ENCODE measurements at regions not wholly inside any gene's neighbourhood (a gene's known extent, or its start where the extent isn't known, plus 50 kb on each side); places are given as distances from the start of the nearest gene placed in this dataset.

DNA sequence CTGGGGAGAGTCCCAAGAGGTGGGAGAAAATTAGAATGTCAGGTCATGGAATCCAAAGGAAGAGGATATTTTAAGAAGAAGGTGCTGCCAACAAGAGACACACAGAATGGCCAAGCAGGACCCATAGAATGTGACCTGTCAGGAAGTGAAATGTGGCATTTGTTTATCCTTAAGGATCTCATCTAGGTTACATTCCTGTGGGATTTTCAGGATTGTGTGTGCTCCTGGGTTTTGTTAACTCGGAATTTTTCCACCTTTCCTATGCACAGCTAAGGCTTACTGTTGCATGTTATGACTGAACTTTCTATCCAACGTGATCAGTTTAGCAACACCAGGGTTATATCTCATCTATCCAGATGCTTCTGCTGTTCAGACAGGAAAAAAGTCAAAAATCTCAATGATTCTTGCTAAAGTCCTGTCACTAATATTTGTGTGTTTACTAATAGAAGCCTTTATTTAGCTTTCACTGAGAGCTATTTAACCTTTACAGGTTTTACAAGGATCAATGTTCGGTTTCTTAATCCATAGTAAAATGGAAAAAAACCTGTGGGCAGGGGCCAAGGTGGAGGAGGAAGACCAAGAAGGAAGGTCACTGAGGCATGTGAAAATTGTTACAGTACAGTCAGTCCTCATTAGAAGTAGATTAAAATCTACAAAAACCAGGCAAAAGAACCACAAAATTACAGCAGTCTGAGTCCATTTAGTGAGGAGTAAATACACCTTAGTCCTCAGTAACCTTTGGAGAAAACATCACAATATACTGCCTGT lies 437.8 kb upstream of the NPVF start:
- H3K27me3 ChIP-seq (replicated peaks), result no peaks in the 10 kb centered on the region
- H3K36me3 ChIP-seq (replicated peaks), result no peaks in the 10 kb centered on the region
- in situ Hi-C loops (cut with HindIII; ENCODE audit: low pct_ligation_motif_present, low sequenced_read_pairs), result no loop called here
- TF ChIP-seq, protein P1, sequence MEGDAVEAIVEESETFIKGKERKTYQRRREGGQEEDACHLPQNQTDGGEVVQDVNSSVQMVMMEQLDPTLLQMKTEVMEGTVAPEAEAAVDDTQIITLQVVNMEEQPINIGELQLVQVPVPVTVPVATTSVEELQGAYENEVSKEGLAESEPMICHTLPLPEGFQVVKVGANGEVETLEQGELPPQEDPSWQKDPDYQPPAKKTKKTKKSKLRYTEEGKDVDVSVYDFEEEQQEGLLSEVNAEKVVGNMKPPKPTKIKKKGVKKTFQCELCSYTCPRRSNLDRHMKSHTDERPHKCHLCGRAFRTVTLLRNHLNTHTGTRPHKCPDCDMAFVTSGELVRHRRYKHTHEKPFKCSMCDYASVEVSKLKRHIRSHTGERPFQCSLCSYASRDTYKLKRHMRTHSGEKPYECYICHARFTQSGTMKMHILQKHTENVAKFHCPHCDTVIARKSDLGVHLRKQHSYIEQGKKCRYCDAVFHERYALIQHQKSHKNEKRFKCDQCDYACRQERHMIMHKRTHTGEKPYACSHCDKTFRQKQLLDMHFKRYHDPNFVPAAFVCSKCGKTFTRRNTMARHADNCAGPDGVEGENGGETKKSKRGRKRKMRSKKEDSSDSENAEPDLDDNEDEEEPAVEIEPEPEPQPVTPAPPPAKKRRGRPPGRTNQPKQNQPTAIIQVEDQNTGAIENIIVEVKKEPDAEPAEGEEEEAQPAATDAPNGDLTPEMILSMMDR (IDR thresholded peaks at IDR 0.05; ENCODE audit: low read depth, low read length, missing control alignments), result no peak
- no peak for DNase-seq
- no peak overlapping the region for H3K4me3 ChIP-seq (ENCODE audit: low read depth, low read length)
- no peak overlapping the region for H3K27ac ChIP-seq

DNA sequence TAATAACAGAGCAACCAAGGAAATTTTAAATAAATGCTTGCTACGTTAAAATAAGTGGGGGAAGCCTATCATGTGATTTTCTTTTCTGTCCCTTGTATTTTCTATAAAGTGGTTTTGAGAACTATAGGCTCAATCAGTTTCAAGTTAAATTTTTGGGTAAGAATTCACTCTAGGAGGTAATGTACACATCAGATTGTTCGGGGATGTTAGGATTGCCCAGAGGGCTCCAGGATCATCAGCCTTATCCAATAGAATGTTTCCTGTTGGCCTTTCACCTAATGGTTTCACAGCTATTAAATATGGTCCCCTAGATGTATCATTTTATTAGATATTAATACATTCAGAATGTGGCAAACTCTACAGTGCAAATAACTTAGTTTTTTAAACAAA lies 438.4 kb upstream of the NPVF start:
- TF ChIP-seq, protein P1 (IDR thresholded peaks at IDR 0.05; ENCODE audit: low read depth, low read length, missing control alignments), result no peak
- H3K27me3 ChIP-seq (replicated peaks), result no peaks in the 10 kb centered on the region
- in situ Hi-C loops (cut with HindIII; ENCODE audit: low pct_ligation_motif_present, low sequenced_read_pairs), result no loop called here
- H3K27ac ChIP-seq, result no peak overlapping the region
- no peak overlapping the region for H3K4me3 ChIP-seq (ENCODE audit: low read depth, low read length)
- H3K36me3 ChIP-seq (replicated peaks), result no peaks in the 10 kb centered on the region
- DNase-seq, result no peak

DNA sequence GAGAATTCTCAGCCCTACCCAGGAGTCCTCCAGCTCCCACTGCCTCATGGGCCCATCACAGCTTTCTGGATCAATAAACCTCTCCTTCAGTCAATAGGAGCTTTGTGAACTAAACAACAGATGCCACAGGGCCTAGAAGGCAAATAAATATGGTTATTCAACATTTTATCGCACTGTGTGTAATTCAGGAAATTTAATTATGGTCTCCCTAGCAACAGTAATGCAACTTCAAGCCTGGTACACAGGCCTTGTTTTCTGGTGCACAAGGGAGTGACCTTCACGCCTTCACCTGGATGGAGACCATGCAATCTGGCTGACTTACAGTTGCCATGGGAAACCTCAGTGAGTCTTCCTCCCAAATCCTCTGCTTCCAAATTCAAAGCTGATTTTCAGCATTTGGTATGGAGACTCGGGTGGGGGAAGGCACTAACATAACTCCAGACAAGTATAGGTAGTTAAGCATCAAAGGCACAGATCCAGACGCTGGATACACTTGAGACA lies 441.0 kb upstream of the NPVF start:
- DNase-seq, result no peak
- in situ Hi-C loops (cut with HindIII; ENCODE audit: low pct_ligation_motif_present, low sequenced_read_pairs), result no loop called here
- Histone ChIP-seq H3K27ac (no peak overlapping the region), H3K4me3 (ENCODE audit: low read depth, low read length) (no peak overlapping the region), H3K36me3 (replicated peaks) (no peaks in the 10 kb centered on the region), H3K27me3 (replicated peaks) (no peaks in the 10 kb centered on the region)
- TF ChIP-seq, protein P1 (IDR thresholded peaks at IDR 0.05; ENCODE audit: low read depth, low read length, missing control alignments), result no peak

DNA sequence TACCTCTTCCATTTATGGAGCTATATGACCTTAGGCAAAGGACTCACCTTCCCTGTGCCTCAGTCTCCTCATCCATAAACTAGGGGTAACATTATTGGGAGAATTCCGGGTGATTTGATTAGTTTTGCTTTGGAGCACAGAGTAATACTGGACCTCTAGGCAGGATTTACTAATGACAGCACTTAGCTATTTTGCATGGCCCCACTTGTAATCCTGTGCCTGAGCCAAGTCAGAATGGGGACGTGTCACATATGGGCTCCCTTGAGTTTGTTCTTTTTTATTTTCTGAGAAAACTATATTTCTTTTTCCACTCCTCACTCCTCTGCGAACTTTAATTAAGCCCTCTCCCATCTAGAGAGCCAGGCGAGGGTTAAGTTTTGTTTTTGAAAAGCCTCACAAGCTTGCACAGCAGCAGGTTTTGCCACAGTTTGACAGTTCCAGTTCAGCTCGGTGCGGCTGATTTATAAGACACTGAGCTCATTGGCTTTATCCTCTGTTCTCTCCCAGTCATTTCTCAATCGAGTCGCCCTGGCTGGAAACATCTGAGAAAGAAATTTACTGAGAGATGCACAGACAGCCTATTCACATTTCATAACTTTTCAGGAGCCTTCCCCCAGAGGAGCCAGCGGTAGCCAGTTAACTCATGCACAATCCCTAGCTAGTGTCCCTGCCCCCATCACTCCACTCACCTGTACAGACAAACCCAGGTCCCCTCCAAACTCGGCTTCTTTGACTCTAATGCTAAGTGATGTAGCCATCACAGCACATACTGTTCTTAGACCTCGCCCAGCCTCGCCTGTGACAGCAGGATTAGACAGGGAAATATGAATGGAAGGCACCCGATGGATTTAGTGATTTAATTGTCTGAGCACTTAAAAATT lies 441.9 kb upstream of the NPVF start:
- Histone ChIP-seq H3K4me3 (ENCODE audit: low read depth, low read length) (no peak overlapping the region), H3K36me3 (replicated peaks) (no peaks in the 10 kb centered on the region), H3K27me3 (replicated peaks) (no peaks in the 10 kb centered on the region), H3K27ac (peak overlapping the region; percentile 72)
- TF ChIP-seq, protein P1 (IDR thresholded peaks at IDR 0.05; ENCODE audit: low read depth, low read length, missing control alignments), result no peak
- DNase-seq, result peak; percentile 41
- in situ Hi-C loops (cut with HindIII; ENCODE audit: low pct_ligation_motif_present, low sequenced_read_pairs), result no loop called here

DNA sequence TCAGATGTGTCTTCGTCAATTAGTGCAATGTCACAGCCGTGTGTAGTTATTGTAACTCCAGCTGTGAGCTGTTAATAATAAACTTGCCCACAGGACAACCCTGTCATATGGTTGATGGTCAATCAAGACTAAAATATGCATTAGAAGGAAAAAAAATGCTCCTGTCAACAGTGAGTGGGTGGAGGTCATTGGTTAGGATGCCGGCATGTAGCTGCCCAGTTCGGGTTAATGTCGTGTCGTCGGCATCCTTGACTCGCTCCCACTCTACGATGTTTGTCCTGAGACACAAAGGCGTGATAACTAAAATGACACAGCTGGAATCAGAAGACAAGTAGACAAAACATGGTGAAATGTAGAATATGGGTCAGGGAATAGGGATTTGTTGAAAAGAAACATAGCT lies 442.8 kb upstream of the NPVF start:
- Histone ChIP-seq H3K4me3 (ENCODE audit: low read depth, low read length) (no peak overlapping the region), H3K27ac (peak overlapping the region; percentile 72), H3K27me3 (replicated peaks) (no peaks in the 10 kb centered on the region), H3K36me3 (replicated peaks) (no peaks in the 10 kb centered on the region)
- DNase-seq, result peak; percentile 83
- in situ Hi-C loops (cut with HindIII; ENCODE audit: low pct_ligation_motif_present, low sequenced_read_pairs), result no loop called here
- TF ChIP-seq, protein P1 (IDR thresholded peaks at IDR 0.05; ENCODE audit: low read depth, low read length, missing control alignments), result no peak

Data from brain microvascular endothelial cell (primary cell).